Skeletal muscle tissue (tissue), 3 donors: ENCODE measurements at regions not wholly inside any gene's neighbourhood (a gene's known extent, or its start where the extent isn't known, plus 50 kb on each side); places are given as distances from the start of the nearest gene placed in this dataset.

Experiments
- H3K27ac ChIP-seq: one replicate; pipeline ENCODE4 v1.7.0; 2013; ENCODE audit warnings: mild to moderate bottlenecking, low read depth, low read length, inconsistent platforms
- H3K27me3 ChIP-seq, 3 donors: one replicate each; pipeline ENCODE4 v1.7.0; 2013; ENCODE audit warnings: low read length in 3 of 3; ENCODE audit not compliant: control insufficient read depth in 3 of 3, insufficient read depth in 3 of 3
- H3K36me3 ChIP-seq, 3 donors: one replicate each; pipeline ENCODE4 v1.7.0; 2013; ENCODE audit warnings: low read length in 3 of 3; ENCODE audit not compliant: control insufficient read depth in 3 of 3, insufficient read depth in 3 of 3
- H3K4me1 ChIP-seq, 3 donors: one replicate each; pipeline ENCODE4 v1.7.0; 2013; ENCODE audit warnings: low read length in 3 of 3, mild to moderate bottlenecking in 3 of 3; ENCODE audit not compliant: control insufficient read depth in 3 of 3, insufficient read depth in 3 of 3
- H3K4me3 ChIP-seq, 3 donors: one replicate each; pipeline ENCODE4 v1.7.0; 2013; ENCODE audit warnings: low read length in 3 of 3
- H3K9ac ChIP-seq, 3 donors: one replicate each; pipeline ENCODE4 v1.7.0; 2013; ENCODE audit warnings: low read length in 3 of 3, mild to moderate bottlenecking in 3 of 3, moderate library complexity in 2 of 3, low read depth in 1 of 3
- H3K9me3 ChIP-seq, 3 donors: one replicate each; pipeline ENCODE4 v1.7.0; 2013; ENCODE audit warnings: low read length in 3 of 3; ENCODE audit not compliant: control insufficient read depth in 3 of 3
- donor health status: Osteomylitis.

DNA sequence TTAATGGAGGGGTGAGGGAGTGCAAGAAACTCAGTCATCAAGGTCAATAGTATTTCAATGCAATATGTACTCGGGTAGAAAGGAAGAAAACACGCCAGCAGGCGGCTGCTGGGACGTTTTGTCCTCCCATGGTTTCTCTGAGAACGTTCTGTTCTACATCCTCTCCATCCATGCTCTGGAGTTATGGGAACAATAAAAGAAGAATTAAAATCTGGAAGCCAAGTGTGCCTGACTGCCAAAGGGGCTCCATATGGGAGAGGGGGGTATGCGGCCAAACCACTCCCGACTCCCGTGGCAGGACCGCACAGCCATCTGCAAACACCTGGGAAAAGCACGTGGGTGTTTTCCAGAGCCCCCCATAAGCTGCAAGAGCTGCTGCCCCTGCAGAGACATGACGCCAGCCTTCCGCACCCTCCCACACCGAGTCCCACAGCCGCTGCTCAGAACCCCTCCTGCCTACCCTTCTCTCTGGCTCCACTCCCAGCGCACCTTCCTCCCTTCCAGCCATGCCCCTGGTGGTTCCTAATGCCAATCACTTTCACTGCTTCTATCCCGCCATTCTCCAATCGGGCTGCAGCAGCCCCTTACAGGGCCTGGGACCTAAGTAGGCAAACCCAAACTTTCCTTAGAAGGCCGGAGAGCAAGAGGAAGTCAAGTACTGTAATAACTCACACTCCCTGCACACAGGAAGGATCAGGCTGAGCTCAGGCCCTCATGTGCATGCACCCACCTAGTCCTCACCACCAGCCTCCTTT lies 241.6 kb downstream of the SYK start:
- no peaks in the 10 kb centered on the region for H3K36me3 ChIP-seq
- no peak overlapping the region for H3K27ac ChIP-seq
- peaks cover 6 to 13% (median 6%) of the 10 kb centered on the region in 3 donors for H3K4me1 ChIP-seq
- H3K27me3 ChIP-seq: peaks cover 0 to 7% (median 0%) of the 10 kb centered on the region in 3 donors
- H3K9ac ChIP-seq: no peak overlapping the region
- H3K4me3 ChIP-seq: no peak overlapping the region
- H3K9me3 ChIP-seq: no peaks in the 10 kb centered on the region

DNA sequence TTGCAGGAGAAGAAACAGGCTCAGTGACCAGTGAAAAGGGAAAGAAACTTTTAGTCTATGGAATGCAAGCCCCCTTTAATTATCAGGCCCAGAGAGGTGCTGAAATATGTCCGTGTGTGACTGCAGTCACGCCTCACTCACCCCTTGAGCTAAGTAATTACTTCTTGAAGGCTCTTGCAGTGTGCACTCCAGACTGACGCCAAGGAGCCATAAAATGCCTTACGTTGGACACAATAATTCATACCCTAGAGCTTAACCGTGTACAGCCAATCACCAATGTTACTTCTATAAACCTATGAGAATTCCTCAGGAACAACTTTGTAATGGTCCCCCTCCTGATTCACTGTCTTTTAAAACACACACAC lies 242.2 kb downstream of the SYK start:
- Histone ChIP-seq H3K27ac (no peak overlapping the region), H3K4me3 (no peak overlapping the region)

DNA sequence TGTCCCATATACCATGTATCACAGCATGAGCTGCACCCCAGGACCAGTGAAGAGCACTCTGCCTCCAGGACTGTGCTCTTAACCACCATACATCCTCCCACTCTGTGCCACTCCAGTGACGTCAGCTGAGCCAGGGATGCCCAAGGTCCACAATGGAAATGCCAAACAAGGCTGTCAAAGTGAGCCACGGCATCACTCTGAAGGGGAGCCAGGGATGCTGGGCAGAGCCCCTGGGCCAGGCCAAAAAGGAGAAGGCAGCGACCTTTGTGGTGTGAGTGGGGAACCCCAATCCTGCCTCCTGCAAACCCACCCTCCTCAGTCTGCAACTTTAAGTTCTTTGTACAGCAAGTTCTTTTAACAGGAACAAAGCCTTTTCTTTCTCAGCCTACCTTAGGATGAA lies 242.7 kb downstream of the SYK start:
- H3K9ac ChIP-seq: no peak overlapping the region
- no peaks in the 10 kb centered on the region for H3K9me3 ChIP-seq
- H3K36me3 ChIP-seq: no peaks in the 10 kb centered on the region
- H3K27me3 ChIP-seq: peaks cover 0 to 7% (median 0%) of the 10 kb centered on the region in 3 donors
- H3K4me3 ChIP-seq: no peak overlapping the region
- H3K4me1 ChIP-seq: peaks cover 1 to 2% (median 2%) of the 10 kb centered on the region in 3 donors
- no peak overlapping the region for H3K27ac ChIP-seq

More for the DNA sequence above, 242.2 kb downstream of the SYK start:
- no peaks in the 10 kb centered on the region for H3K36me3 ChIP-seq
- H3K27me3 ChIP-seq: peaks cover 0 to 7% (median 0%) of the 10 kb centered on the region in 3 donors
- H3K4me1 ChIP-seq: peaks cover 2 to 7% (median 5%) of the 10 kb centered on the region in 3 donors
- no peaks in the 10 kb centered on the region for H3K9me3 ChIP-seq
- no peak overlapping the region for H3K9ac ChIP-seq

DNA sequence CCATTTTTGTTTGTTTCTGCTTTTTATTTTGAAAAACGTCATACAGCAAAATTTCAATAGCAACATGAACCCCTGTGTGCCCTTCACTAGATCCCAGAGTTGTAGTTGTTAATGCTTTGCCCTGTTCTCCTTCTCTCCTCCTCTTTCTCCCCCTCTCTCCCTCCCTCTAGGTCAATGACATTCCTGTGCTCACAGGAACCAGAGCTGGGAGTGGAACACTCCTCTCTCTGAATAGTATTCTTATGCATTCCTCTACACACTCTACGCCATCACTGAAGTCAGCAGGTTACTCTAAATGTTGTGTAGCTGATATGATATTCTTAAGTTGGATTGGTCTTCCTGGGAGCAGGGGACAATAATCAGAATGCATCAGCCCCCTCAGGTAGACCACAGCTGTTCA lies 243.4 kb downstream of the SYK start:
- H3K27ac ChIP-seq: no peak overlapping the region
- no peaks in the 10 kb centered on the region for H3K36me3 ChIP-seq

DNA sequence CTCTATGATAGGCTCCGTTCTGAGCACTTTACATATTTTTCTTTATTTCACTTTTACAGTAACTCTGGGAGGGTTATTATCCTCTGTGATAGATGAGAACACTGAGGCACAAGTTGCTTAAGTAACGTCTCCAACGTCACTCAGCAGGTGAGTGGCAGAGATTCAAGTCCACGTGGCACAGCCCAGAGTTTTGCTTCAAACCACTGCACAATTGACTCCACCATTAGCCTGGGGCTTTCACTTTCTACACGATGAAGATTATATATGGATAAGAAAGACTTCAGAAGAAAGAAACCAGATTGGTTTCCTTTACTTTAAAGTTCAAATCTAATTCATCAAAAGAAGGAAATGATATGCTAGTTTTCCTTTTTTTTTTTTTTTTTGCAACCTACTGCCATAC lies 245.9 kb downstream of the SYK start:
- Histone ChIP-seq H3K27me3 (peaks cover 0 to 7% (median 0%) of the 10 kb centered on the region in 3 donors), H3K4me1 (peaks cover 0 to 2% (median 2%) of the 10 kb centered on the region in 3 donors), H3K27ac (no peak overlapping the region), H3K9ac (no peak overlapping the region), H3K9me3 (no peaks in the 10 kb centered on the region), H3K36me3 (no peaks in the 10 kb centered on the region), H3K4me3 (no peak overlapping the region)

More for the DNA sequence above, 243.4 kb downstream of the SYK start:
- H3K9ac ChIP-seq: no peak overlapping the region
- peaks cover 0 to 2% (median 2%) of the 10 kb centered on the region in 3 donors for H3K4me1 ChIP-seq
- H3K9me3 ChIP-seq: no peaks in the 10 kb centered on the region
- H3K27me3 ChIP-seq: peaks cover 0 to 7% (median 0%) of the 10 kb centered on the region in 3 donors
- H3K4me3 ChIP-seq: no peak overlapping the region

GRCh38 chr9:91047993-91048607 lies 246.5 kb downstream of the SYK start:
- peaks cover 0 to 7% (median 0%) of the 10 kb centered on the region in 3 donors for H3K27me3 ChIP-seq
- no peak overlapping the region for H3K4me3 ChIP-seq
- no peaks in the 10 kb centered on the region for H3K36me3 ChIP-seq
- H3K4me1 ChIP-seq: peaks cover 0 to 2% (median 2%) of the 10 kb centered on the region in 3 donors
- no peak overlapping the region for H3K27ac ChIP-seq
- no peaks in the 10 kb centered on the region for H3K9me3 ChIP-seq
- no peak overlapping the region for H3K9ac ChIP-seq

- Histone ChIP-seq H3K9ac (no peak overlapping the region), H3K4me3 (no peak overlapping the region), H3K27me3 (peaks cover 0 to 7% (median 0%) of the 10 kb centered on the region in 3 donors), H3K27ac (no peak overlapping the region), H3K36me3 (no peaks in the 10 kb centered on the region), H3K9me3 (no peaks in the 10 kb centered on the region), H3K4me1 (peaks cover 0 to 2% (median 2%) of the 10 kb centered on the region in 3 donors)
These were observed 247.1 kb downstream of the SYK start for GRCh38 chr9:91048749-91049148.

DNA sequence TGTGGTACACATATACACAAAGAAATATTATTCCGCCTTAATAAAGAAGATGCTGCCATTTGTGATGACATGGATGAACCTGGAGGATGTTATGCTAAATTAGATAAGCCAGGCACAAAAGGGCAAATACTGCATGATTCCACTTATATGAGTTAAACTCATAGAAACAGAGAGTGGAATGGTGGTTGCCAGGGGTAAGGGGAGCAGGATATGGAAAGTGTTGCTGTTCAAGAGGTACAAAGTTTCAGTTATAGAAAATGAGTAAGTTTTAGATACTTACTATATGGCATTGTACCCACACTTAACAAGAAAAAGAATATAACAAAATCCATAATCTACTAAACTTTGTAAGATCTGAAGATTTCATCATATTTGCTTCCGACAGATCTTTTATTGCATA lies 252.2 kb downstream of the SYK start:
- no peaks in the 10 kb centered on the region for H3K4me1 ChIP-seq
- no peaks in the 10 kb centered on the region for H3K27me3 ChIP-seq
- H3K36me3 ChIP-seq: no peaks in the 10 kb centered on the region
- H3K9ac ChIP-seq: no peak overlapping the region
- no peaks in the 10 kb centered on the region for H3K9me3 ChIP-seq
- H3K4me3 ChIP-seq: no peak overlapping the region
- H3K27ac ChIP-seq: no peak overlapping the region

DNA sequence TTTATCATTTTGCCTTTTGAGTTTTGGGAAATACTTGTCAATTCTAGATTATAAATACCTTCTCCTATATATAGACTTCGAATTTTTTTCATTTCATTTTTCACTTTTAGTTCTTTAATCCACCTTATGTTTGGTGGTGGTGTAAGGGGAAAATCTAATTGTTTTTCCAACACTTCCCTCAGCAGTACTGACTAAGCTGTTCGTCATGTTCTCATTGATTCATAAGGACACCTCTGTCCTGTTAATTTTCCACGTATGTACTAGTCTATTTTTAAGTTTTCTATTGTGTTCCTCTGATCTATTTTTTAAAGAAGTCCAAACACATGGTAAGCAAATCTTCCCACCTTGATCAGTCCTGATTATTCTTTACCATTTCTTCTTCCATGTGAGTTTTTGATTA lies 254.2 kb downstream of the SYK start:
- no peaks in the 10 kb centered on the region for H3K36me3 ChIP-seq
- H3K9ac ChIP-seq: no peak overlapping the region
- no peak overlapping the region for H3K4me3 ChIP-seq
- no peaks in the 10 kb centered on the region for H3K9me3 ChIP-seq
- no peak overlapping the region for H3K27ac ChIP-seq
- no peaks in the 10 kb centered on the region for H3K27me3 ChIP-seq
- peaks cover 3 to 10% (median 7%) of the 10 kb centered on the region in 3 donors for H3K4me1 ChIP-seq

DNA sequence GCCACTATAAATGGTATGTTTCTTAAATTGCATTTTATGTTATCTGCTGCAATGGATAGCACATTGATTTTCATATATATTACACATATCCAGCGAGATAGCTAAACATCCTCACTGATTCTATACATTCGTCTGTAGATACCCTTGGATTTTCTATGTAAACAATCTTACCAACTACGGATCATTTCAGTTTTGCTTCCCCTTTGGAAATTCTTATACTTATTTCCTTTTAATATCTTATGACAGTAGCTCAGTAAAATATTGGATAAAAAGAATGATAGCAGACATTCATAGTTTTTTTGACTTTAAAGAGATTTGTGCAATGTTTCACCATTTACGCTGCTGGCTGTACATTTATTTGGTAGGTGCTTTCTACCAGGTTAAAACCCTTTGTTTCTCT lies 254.9 kb downstream of the SYK start:
- H3K9me3 ChIP-seq: no peaks in the 10 kb centered on the region
- no peak overlapping the region for H3K4me3 ChIP-seq
- no peak overlapping the region for H3K9ac ChIP-seq
- no peak overlapping the region for H3K27ac ChIP-seq
- no peaks in the 10 kb centered on the region for H3K27me3 ChIP-seq
- peaks cover 9 to 16% (median 11%) of the 10 kb centered on the region in 3 donors for H3K4me1 ChIP-seq
- H3K36me3 ChIP-seq: no peaks in the 10 kb centered on the region
